Hepatic stellate cell (primary cell): ENCODE measurements at regions not wholly inside any gene's neighbourhood (a gene's known extent, or its start where the extent isn't known, plus 50 kb on each side); places are given as distances from the start of the nearest gene placed in this dataset.
"Not testable (repeated sequence)": the region's sequence is repeated elsewhere in the genome, so short reads cannot be mapped to it uniquely, and the experiment has no call there.

Source experiments
- DNase-seq: peaks from one replicate; pipeline ENCODE4 v3.0.0; 2011; ENCODE audit warnings: low spot score

- no peak for DNase-seq
Measured at GRCh38 chr18:77329651-77330050, 80.0 kb downstream of the GALR1 start.

GRCh38 chr18:77334876-77335275, 85.2 kb downstream of the GALR1 start:
- no peak for DNase-seq

- no peak for DNase-seq
Measured at GRCh38 chr18:77337604-77338003, 88.0 kb downstream of the GALR1 start.

DNA sequence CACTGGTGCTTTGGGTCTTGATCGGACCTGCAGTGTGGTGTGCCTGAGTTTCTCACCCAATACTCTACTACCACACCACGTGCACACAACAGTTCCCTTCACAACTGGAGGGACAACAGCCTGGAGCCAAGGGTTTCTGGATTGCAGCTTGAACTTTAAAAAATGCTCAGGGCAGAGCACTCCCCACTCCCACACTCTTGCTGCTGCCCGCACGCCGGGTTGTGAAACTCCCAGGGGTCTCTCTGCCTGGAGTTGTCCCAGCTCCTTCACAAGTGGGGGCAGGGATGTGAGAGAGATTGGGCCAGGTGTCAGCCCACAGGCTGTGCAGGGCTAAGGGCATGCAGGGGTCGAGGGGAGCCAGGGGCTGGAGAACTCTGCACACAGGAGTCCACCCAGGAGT, 89.4 kb downstream of the GALR1 start:
- DNase-seq, result no peak

- DNase-seq, result no peak
Measured at GRCh38 chr18:77339623-77340022, 90.0 kb downstream of the GALR1 start.

- DNase-seq, result no peak
Measured at GRCh38 chr18:77340815-77341214, 91.2 kb downstream of the GALR1 start.

DNA sequence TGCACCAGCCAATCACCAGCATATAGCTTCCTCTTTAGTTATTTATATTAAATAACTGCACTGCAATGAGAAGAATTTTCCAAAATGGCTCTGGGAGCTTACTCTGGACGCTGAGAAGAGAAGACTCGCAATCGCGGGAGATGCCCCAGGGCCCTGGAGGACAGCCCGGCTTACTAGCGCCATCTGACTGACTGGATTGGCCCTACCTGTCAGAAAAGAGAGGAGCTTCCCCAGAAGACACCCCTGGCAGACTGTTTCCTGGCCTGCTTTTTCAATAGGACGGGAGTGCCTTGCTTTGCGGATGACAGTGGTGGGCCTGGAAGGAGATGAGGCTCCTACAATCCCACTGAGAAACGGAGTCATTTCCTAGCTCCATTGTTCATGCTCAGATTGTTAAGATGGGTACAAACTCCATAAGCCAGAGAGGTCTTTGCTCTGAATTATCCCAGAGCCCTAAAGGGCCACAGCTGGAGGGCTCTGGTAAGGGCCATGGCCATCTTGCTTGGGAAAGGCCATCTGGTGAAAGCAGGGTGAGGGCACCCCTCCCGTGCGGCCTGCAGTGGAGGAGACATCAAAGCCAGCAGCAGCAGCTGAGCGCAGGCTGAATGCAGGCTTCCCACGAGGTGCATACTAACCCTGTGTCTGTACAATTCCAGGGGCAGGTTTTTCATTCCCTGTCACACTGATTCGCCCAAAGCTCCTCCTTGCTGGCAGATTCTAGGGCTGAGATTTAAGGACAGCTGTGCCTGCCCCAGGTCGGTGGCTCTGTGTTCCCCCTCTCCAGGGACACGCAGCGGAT, 92.1 kb downstream of the GALR1 start:
- no peak for DNase-seq

- no peak for DNase-seq
Measured at GRCh38 chr18:77342736-77343135, 93.1 kb downstream of the GALR1 start.

DNA sequence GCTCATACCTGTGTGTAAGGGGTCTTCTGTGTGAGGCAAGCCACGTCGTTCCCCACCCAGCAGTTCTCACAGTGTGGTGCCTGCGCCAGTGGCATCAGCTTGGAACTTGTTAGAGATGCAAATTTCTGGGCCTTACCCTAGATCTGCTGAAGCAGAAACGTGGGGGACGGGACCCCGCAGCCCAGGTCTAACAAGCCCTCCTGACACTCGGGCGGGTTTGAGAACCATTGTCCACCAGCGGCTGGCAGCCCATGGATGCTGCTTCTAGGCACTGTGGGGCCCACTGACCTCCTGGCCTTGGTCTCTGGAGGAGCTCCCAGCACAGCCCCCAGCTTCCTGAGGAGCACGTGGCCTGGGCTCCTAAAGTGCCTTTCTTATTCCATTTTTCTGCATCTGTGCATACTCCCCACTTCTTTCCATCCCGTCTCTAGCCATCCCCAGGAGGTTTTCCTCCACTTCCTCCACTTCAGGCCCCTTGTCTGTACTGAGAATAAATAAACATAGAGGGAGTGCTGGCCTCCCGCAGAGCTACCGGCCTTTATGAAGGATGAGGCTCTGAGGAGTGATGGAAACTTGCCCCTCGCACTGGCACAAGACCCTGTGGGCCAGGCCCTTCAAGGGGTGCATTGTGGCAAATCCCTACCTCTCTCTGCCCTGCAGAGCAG, 94.3 kb downstream of the GALR1 start:
- no peak for DNase-seq

DNA sequence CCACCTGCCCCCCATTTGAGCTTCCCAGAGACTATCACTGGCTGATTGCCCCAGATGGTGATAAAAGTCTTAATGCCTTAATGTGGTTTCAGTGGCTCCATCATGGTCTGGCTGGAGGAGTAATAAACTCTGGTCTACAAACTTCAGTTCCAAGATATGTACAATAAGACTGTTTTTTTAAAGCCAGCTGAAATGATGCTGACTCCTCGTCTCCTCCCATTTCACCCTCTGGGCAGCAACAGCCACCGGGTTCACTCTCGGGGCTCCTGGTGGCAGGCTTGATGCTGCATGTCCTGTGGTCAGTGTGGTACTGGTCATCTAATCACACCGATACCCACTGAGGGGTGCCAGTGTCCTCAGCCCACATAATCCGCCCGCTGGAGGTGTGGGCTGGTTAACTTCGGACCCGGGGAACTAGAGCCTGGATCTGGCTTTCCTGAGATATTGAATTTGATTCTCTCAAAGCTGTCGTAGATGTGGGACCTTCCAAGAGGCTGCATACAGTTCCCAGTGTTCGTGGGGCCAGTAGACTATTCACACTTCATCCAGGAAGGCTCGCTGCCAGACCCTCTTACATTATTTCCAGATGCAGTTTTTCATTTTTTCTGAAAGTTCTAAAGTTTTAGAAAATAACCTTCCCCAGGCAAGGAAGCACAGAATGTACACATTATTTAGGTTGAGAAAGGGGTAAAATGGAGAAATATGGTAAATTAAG, 95.3 kb downstream of the GALR1 start:
- DNase-seq, result no peak

DNA sequence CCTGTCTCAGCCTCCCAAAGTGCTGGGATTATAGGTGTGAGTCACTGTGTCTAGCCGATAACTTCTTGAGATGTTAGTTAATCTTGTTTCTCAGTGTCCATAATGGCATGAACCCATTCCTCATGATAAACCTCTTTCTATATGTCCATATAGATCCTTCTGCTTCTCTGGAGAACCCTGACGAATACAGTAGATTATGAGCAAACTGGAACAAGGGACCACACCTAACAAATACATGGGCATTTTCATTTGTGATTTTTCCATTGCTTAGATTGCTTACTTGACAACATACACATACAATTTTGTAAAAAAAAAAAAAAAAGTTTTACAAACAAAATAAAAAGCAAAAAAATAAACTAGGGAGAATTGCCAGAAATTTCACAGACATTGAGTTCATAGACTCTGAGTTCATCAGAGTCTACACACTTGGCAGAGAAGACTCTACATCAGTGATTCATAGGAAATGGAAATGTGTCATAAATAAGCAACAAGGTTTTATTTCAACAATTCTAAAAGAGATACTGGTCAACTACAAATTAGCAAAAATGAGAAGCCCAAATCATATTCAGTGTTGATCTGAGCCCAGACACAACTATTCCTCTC, 96.7 kb downstream of the GALR1 start:
- no peak for DNase-seq

DNA sequence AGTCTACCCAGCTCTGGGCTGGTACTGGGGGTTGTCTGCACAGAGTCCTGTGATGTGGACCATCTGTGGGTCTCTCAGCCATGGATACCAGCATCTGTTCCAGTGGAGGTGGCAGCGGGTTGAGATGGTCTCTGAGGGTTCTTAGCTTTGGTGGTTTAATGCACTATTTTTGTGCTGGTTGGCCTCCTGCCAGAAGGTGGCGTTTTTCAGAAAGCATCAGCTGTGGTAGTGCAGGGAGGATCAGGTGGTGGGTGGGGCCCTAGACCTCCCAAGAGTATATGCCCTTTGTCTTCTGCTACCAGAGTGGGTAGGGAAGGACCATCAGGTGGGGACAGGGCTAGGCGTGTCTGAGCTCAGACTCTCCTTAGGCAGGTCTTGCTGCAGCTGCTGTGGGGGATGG, 103.7 kb downstream of the GALR1 start:
- not testable (repeated sequence) for DNase-seq

DNA sequence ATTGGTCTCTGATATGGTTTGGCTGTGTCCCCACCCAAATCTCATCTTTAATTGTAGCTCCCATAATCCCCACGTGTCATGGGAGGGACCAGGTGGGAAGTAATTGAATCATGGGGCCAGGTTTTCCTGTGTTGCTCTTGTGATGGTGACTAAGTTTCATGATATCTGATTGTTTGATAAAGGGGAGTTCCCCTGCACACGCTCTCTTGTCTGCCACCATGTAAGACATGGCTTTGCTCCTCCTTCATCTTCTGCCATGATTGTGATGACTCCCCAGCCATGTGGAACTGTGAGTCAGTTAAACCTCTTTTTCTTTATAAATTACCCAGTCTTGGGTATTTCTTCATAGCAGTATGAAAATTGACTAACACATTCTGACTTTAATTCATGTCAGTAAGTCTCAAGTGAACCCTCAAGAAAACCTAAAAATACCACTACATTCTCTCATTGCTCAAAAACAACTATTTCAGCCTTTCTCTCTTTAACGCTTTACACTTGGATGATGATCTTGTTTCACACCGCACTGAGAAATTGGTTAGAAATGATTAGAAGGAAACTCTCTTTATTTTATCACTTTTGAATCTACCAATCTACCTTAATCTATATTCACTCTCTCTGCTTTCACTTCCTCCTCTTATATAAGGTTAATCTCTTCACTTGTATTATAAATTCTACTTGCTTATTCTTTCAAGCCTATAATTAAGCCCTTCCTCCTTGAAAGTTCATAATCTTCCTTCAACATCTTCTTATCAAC, 110.1 kb downstream of the GALR1 start:
- no peak for DNase-seq

- no peak for DNase-seq
Measured at GRCh38 chr18:77360315-77361190, 110.9 kb downstream of the GALR1 start.

GRCh38 chr18:77361382-77361781, 111.7 kb downstream of the GALR1 start:
- no peak for DNase-seq

DNA sequence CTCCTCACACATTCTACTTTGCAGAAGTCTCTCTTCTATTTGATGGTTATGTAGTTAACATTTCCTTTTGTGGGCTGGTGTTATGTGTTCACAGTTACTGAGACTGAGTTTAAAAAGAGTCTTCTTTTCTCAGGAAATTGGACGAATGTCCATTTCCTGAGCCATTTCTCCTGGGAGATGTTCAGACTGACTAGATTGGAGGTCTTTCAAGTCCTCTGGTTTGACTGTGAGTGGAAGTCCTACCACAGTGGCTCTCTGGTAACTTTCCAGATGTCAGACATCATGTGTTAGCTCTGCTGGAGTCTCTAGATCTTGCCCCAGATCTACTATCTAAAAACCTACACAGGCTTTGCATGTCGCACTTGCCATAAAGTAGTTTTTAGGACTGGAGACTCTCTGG, 116.0 kb downstream of the GALR1 start:
- DNase-seq, result no peak

DNA sequence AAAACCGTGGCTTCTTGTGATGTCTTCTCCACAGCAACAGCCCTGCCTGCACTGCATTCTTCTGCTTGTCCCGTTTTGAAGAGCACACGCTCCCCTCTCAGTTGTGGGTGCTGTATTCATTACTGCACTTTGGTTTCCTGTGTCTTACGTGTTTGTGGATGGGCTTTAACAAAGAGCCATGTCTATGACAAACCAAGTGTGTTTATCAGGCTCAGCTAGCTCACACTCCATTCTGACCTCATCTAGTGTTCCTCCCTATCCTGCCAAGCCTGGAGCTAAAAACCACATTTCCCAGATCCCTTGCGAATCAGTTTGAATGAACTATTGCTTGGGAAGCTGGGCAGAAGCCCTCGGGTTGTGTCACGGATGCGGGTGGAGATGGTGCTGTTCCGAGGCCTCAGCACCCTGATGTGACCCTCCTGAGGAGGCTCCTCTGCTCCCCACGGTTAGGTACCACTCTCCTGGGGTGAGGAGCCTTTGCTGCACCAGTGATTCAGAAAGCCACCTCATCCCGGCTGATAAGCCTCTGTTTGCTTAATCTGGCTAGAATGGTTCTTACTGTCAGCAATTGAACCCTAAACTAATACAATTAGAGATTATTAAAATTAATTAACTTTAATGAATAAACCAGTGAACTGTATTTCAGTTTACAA, 116.5 kb downstream of the GALR1 start:
- DNase-seq, result no peak

DNA sequence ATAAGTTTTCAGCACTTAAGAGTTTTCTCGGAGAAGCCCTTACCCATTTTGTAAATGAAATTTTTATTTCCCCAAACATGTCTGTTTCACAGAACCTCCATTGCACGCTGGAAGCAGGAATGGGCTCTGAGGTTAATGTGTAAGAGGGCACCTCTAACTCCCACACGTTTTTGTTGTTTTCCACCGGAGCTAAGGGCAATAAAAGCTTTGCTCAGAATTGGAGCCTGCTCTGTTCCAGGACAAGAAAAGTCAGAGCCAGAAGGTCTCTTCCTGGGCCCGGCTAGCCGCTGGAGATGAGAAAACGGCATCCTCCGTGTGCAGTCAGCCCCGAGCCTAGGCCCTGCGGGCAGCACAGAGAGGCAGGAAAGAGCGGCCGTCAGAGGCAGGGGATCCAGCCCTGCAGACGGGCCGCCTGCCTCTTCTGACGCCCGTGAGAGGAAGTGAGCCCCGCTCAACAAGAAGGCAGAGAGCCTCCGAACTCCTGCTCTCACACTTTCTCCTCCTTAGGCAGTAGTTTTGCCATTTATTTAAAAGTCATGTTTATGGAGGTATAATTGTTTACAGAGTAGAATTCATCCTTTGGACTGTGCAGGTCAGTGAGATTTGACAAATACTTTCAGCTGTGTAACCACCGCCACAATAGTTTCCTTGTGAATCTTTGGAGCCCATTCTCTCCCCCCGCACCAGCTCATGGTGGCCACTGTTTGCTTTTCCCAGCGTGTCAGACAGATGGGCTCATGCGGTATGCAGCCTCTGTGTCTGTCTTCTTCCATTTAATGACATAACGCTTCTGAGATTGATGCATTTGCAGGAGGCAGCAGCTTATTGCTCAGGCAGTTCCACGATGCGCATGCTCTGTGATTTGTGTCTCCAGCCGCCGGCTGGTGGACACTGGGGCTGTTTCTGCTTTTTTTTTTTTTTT, 117.3 kb downstream of the GALR1 start:
- DNase-seq, result no peak

DNA sequence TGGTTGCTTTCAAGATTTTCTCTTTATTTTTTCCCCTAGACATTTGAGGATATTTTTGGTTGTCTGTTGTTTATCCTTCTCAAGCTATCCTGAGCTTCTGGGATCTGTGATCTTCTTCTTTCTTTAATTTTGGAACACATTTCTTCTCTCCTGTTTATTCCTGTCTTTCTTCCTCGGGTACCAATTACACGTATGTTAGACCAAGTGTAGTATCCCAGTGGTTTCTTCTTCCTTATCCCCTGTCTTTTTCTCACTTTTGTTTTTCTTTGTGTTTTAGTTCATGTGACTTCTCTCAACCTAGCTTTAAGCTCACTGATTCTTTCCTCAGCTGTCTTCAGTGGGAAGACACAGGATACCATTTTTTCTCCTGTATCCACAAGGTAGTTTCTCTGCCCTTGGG, 120.0 kb downstream of the GALR1 start:
- DNase-seq, result no peak
